Left renal cortex interstitium (tissue), 4 donors: ENCODE measurements at regions not wholly inside any gene's neighbourhood (a gene's known extent, or its start where the extent isn't known, plus 50 kb on each side); places are given as distances from the start of the nearest gene placed in this dataset.

ENCODE experiments used
- DNase-seq, 4 donors: peaks; one replicate each; pipeline ENCODE4 v3.0.0-alpha.2; 2013; ENCODE audit warnings: low read depth in 4 of 4, low spot score in 2 of 4, missing footprints in 1 of 4

DNA sequence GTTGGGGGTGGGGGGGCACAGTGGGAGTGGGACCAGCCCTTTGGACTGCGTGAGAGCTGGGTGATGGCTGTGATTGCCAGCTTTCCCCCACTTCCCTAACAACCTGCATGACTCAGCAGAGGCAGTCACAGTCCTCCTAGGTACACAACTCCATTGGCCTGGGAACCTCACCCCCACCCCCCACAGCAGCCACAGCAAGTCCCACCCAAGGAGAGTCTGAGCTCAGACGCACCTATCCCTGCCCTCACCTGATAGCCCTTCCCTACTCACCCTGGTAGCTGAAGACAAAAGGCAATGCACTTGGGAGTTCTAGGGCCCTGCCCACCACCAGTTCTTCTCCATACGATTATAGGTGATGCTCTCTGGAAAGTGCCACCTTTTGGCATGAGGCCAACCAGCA lies 188.9 kb downstream of the ZNF648 start:
- no peak for DNase-seq

DNA sequence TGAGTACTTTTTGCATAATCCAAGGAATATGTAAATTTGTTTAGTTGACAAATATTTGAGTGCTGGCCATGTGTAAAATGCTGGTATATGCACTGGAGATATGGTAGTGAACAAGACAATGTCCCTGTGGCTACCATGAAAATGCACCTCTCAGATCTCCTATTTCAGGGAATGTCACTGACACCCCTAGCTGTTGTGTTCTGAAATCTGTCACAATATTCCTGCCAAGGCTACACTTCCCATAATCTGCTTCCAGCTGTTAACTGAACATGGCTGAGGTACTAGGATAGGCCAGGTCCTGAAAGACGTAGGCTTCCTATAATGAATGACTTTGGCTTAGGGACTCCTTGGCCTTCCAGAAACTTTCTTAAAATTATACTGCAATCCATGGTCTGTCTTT lies 197.8 kb downstream of the ZNF648 start:
- DNase-seq = no peak

DNA sequence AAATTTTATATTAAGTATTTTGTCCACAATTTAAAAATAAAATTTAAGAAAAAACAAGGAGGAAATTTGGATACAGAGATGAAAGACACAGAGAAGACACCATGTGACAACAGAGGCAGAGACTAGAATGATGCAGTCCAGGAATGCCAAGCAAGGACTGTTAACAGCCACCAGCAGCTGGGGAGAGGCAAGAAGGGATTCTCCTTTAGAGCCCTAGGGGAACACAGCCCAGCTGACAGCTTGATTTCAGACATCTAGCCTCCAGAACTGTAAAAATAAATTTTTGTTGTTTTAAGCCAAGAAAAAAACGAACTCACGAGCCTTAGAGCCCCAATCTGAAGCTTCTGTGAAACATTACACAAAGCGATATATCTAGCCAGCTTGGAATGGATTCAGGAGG lies 198.5 kb downstream of the ZNF648 start:
- DNase-seq = no peak

DNA sequence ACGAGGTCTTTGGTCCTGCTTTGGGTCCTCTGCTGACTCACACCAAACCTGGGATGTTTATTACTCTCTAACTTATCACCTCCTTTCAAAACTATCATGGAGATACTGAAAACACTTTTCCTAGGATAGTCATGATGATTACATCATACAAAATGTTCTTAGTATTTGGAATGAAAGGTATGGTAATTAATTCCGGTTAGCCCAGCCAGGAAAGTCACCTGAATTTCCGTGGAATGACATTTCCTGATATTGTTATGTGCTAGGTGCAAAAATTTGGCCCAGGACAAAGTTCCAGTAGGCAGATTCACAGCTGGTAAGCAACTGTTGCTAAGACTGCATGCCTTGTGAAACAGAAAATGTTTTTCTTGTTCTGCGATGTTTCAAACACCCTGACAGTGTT lies 203.4 kb downstream of the ZNF648 start:
- DNase-seq = no peak
